Fibroblast of skin of back (primary cell): ENCODE measurements at regions not wholly inside any gene's neighbourhood (a gene's known extent, or its start where the extent isn't known, plus 50 kb on each side); places are given as distances from the start of the nearest gene placed in this dataset.
"Not testable (repeated sequence)": the region's sequence is repeated elsewhere in the genome, so short reads cannot be mapped to it uniquely, and the experiment has no call there.

Experiments used
- DNase-seq: peaks from one replicate; pipeline ENCODE4 v3.0.0-alpha.2; 2013

DNA sequence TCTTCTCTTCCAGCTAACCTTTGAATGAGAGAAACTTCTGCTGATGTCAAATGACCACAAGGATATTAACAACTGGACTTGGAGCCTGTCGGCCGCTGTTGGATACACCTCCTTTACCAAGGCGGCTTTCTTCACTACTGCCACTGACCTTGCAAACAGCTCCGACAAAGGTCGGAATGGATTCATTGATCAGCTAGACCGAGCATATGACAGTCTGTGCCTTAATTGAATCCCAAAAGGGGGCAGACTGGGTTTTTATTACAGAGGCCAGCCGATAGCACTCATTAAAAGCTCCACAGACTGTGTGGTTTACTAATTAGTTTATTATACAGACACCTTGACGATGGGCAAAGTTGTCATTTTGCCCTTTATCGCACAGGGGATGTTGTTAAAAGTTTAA lies 394.5 kb downstream of the RERGL start:
- DNase-seq = no peak

GRCh38 chr12:17691369-17691768 lies 398.6 kb downstream of the RERGL start:
- DNase-seq = no peak

- DNase-seq = no peak
Measured at GRCh38 chr12:17680220-17680619, 409.8 kb downstream of the RERGL start.

DNA sequence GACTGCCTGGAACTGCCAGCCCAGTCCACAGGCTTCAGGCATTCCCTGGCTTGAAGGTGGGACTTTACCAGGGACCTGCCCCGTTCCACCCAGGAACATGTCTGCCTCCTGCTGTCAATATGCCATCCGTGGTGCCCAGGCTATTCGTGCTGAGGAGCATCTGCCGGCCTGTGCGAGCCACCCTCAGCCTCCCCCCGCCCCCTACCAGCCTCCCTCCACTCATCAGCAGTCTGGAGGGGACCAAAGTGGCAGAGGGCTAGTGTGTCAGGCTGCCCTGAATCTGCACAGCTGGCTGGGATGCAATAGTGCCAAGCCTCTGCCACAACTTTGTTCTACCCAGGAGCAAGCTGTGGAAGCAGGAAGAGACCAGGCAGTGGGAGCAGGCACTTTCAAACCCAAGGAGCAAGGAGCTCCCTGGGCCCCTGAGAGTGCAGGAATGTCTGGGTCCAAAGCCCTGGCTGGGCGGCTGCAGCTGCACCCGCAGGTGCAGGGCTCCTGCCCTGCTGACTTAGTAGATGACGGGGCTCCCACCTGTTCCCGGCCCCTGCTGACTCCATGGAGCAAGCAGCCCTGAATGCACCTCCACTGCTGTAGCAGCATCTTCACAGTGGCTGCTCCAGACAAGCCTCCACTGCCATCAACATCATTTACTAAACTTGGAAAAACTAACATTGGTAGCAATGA lies 423.2 kb downstream of the RERGL start:
- DNase-seq = no peak

- DNase-seq = no peak
Measured at GRCh38 chr12:17665839-17666238, 424.2 kb downstream of the RERGL start.

GRCh38 chr12:17661250-17661649 lies 428.7 kb downstream of the RERGL start:
- no peak for DNase-seq

GRCh38 chr12:17652436-17652835 lies 437.6 kb downstream of the RERGL start:
- no peak for DNase-seq

- DNase-seq = no peak
Measured at GRCh38 chr12:17642340-17642650, 447.7 kb downstream of the RERGL start.

DNA sequence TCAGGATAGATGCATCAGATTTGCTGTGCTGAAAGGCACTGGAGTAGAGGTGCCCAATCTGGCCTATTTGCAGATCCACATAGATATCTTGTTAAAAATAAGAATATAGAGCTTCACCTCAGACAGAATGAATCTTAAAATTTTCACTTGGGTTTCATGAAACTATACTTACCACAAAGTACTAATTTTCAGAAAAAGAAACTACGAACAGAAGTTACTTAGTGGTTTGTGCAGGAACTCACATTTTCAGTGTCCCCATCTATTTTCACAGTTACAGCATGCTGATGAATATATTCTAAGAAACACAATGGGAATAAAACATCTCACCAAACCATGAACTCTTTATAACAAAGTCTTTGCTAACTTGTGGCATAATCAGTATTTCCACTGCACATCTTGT lies 449.4 kb downstream of the RERGL start:
- DNase-seq = no peak

DNA sequence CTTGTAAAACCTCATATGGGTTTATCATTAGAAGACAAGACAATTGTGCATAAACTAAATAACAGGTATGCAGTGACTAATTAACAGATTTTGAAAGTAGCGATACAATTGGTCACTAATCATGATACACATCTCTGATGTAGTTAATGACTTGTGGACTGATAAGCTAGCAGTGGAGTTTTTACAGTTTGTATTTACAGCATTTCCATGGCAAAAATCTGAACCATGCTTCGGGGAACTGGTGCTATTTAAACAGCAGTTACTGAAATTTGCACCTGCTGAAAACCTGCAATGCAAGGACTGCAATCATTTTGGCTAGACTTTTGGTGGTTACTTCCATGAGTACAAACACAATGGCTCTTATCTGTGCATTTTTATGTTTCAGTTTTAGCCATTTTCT lies 471.2 kb downstream of the RERGL start:
- no peak for DNase-seq

- DNase-seq = no peak
Measured at GRCh38 chr12:17609701-17610100, 480.3 kb downstream of the RERGL start.

- no peak for DNase-seq
Measured at GRCh38 chr12:17609153-17609552, 480.8 kb downstream of the RERGL start.

GRCh38 chr12:17595111-17595510 lies 494.9 kb downstream of the RERGL start:
- no peak for DNase-seq

DNA sequence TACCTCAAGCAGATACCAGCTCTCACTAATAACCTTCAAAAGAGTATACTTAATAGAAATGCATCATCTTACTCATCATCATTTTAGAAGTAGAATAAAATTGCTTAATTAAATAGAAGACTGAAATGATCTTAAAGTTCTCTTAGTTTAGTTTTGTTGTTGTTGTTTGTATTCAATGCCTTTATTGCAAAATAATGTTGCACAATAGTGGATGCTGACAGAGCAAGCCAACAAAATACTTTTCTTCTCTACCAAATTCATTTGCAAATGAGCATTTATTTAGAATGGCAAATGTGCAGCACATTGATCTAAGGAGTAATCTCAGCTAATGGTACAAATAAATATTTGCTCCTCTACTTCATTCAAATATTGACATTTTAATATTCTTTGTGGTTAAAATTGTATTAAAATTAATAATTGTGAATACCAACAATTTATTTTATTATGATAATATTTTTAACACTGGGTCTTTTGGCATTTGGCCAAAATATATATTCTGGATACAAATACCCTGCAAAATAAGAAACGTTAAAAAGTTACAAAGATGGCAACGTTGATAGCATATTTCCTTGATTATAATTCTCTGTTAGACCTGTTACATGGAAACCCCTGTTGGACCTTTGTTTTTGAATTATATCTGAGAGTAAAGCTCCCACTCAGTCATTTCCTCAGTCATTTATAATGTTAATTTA lies 496.1 kb downstream of the RERGL start:
- DNase-seq = no peak

GRCh38 chr12:17592472-17592871 lies 497.5 kb downstream of the RERGL start:
- DNase-seq = no peak

DNA sequence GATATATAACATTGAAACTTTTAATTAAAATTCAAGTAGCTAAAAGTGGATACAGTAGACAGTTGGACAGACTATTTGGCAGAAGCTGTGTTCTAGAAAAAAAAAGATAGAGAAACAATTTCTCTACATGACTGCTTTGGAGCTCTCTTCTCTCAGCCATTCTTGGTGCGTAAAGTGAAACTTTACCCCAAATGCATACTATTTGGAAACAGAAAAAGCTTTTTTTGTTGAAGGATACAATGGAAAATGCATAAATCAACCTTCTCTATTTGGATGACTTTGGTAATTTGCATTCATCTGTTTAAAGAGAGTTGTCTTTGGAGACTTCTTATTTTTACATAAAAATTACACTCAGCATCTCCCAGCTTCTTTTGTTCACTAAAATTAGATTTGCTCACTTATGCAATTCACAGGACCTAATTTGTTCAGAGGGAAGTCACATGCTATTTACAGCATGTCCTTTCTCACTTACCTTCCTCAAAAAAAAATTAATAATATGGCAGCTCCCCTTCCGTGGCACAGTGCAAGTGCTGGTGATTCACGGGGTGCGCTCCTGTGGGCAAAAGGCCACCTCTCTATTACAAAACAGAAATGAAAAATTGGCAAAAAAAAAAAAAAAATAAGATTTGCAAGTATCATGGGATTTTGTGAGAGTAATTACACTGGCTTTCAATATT lies 498.9 kb downstream of the RERGL start:
- DNase-seq = no peak

GRCh38 chr12:17588968-17589367 lies 501.0 kb downstream of the RERGL start:
- DNase-seq = no peak

DNA sequence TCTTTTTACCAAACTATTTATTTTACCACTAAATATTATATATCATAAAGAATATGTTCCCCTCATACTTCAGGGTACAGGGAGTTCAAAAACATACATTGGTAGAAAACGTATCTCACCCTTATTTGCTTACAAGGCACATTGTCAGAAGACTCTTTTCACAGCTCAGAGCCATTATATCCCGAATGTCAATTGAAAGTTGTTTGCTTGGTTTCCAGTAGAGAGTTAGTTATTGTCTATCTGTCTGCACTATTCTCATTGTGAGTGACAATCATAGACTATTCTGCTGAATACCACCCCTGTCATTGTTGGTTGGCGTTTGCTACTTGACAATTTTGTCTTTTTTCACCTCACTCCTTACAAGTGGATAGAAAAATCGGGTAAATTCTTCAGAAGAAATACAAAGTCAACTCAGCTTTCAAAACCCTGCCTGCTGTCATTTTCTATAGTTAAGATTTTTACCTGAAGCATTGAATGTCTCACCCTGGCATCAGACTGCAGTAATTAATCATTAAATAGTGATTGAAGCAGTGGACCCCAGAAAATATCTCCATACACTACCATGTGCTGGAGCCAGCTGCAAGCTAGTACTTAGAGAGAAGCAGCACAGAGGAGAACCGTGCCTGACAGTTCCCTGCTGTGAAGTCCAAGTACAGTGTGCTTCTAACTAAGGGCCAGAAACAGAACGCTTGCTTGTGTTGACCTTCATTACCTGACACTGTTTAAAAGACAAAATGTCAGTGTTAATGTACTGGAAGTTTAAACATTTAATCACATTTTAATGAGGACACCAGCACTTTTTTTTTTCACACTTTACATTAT lies 510.6 kb downstream of the RERGL start:
- no peak for DNase-seq

- DNase-seq = no peak
Measured at GRCh38 chr12:17577405-17577804, 512.6 kb downstream of the RERGL start.

DNA sequence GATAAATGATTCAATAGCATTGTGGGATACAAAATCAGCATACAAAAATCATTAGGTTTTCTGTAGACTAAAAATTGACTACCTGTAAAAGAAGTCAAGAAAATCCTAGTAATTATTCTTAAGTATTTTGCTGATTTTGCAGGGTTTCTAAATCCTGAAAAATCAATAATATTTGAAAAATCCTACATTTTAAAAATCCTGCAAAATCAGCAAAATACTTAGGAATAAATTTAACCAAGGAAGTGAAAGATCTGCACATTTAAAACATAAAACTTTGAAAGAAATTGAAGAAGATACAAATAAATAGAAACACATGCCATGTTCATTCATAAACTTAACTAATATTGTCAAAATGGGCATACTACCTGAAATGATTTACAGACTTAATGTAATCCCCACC lies 517.7 kb downstream of the RERGL start:
- DNase-seq = no peak

DNA sequence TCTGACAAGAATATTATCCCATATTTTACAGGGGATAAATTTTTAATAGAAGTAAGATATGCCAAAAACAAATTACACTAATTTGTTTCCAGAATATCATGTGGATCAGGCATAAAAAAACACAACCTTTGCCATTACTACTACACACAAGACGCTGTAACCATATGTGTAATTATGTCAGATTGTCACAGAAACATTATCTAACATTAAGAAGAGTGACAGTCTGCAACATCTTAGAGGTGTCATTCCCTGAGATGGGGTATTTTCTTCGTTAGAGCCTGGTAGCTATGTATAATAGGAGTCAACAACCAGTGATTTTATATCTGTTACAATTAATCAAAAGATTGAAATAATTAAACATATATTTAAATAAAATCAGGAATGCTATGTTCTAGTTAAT lies 518.9 kb downstream of the RERGL start:
- DNase-seq = no peak

DNA sequence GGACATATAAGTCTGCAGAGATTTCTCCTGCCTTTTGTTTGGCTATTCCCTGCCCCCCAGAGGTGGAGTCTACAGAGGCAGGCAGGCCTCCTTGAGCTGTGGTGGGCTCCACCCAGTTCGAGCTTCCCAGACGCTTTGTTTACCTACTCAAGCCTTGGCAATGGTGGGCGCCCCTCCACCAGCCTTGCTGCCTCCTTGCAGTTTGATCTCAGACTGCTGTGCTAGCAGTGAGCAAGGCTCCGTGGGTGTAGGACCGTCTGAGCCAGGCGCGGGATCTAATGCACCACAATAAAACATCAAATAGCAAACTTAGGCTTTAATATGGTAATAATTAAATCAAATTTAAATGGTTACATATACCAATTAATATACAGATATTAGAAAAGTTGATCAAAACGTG lies 525.4 kb downstream of the RERGL start:
- not testable (repeated sequence) for DNase-seq

DNA sequence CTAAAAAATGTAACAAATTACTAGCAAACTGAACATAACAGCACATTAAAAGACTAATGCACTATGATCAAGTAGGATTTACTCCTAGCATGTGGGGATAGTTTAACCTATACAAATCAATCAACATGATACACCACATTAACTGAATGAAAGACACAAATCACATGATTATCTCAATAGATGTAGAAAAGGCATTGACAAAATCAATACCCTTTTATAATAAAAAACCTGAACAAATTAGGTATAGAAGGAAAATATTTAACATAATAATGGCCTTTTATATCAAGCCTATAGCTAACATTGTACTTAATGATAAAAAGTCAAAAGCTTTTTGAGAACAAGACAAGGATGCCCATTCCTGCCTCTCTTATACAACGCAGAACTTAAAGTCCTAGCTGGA lies 540.0 kb downstream of the RERGL start:
- DNase-seq = no peak
